ENCODE measurements at regions not wholly inside any gene's neighbourhood (a gene's known extent, or its start where the extent isn't known, plus 50 kb on each side); places are given as distances from the start of the nearest gene placed in this dataset.
"Not testable (repeated sequence)": the region's sequence is repeated elsewhere in the genome, so short reads cannot be mapped to it uniquely, and the experiment has no call there.

DNA sequence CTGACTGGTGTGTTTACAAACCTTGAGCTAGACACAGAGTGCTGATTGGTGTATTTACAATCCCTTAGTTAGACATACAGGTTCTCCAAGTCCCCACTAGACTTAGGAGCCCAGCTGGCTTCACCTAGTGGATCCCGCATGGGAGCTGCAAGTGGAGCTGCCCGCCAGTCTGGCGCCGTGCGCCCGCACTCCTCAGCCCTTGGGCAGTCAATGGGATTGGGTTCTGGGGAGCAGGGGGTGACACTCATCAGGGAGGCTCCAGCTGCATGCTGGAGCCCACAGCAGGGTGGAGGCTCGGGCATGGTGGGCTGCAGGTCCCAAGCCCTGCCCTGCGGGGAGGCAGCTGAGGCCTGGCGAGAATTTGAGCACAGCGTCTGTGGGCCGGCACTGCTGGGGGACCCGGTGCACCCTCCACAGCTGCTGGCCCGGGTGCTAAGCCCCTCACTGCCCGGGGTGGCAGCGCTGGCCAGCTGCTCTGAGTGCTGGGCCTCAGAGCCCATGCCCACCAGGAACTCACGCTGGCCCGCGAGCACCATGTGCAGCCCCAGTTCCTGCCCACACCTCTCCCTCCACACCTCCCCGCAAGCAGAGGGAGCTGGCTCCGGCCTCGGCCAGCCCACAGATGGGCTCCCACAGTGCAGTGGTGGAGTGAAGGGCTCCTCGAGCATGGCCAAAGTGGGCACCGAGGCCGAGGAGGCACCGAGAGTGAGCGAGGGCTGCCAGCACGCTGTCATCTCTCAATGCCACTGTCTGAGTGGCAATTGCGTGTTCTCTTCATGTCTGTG, 290.6 kb upstream of the RGPD4 start:
- not testable (repeated sequence) for TF ChIP-seq POLR2A (IDR thresholded peaks at IDR 0.05)
- TF ChIP-seq, protein P1, sequence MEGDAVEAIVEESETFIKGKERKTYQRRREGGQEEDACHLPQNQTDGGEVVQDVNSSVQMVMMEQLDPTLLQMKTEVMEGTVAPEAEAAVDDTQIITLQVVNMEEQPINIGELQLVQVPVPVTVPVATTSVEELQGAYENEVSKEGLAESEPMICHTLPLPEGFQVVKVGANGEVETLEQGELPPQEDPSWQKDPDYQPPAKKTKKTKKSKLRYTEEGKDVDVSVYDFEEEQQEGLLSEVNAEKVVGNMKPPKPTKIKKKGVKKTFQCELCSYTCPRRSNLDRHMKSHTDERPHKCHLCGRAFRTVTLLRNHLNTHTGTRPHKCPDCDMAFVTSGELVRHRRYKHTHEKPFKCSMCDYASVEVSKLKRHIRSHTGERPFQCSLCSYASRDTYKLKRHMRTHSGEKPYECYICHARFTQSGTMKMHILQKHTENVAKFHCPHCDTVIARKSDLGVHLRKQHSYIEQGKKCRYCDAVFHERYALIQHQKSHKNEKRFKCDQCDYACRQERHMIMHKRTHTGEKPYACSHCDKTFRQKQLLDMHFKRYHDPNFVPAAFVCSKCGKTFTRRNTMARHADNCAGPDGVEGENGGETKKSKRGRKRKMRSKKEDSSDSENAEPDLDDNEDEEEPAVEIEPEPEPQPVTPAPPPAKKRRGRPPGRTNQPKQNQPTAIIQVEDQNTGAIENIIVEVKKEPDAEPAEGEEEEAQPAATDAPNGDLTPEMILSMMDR (IDR thresholded peaks at IDR 0.05), result not testable (repeated sequence)

All from esophagus squamous epithelium (tissue), 4 donors.